ENCODE measurements at regions not wholly inside any gene's neighbourhood (a gene's known extent, or its start where the extent isn't known, plus 50 kb on each side); places are given as distances from the start of the nearest gene placed in this dataset.

- TF ChIP-seq, protein P1, sequence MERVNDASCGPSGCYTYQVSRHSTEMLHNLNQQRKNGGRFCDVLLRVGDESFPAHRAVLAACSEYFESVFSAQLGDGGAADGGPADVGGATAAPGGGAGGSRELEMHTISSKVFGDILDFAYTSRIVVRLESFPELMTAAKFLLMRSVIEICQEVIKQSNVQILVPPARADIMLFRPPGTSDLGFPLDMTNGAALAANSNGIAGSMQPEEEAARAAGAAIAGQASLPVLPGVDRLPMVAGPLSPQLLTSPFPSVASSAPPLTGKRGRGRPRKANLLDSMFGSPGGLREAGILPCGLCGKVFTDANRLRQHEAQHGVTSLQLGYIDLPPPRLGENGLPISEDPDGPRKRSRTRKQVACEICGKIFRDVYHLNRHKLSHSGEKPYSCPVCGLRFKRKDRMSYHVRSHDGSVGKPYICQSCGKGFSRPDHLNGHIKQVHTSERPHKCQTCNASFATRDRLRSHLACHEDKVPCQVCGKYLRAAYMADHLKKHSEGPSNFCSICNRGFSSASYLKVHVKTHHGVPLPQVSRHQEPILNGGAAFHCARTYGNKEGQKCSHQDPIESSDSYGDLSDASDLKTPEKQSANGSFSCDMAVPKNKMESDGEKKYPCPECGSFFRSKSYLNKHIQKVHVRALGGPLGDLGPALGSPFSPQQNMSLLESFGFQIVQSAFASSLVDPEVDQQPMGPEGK (CRISPR knock-in tag; IDR thresholded peaks at IDR 0.05; ENCODE audit: borderline replicate concordance), result no peak
- TF ChIP-seq ESRRA (IDR thresholded peaks at IDR 0.05; ENCODE audit: borderline replicate concordance, low read depth), result no peak
- TF ChIP-seq RREB1 (CRISPR knock-in tag; IDR thresholded peaks at IDR 0.05), result no peak
- TF ChIP-seq SP1 (CRISPR knock-in tag; IDR thresholded peaks at IDR 0.05), result no peak
- no peak for TF ChIP-seq SNIP1 (IDR thresholded peaks at IDR 0.05; ENCODE audit: low read depth)
- TF ChIP-seq CBX8 (IDR thresholded peaks at IDR 0.05; ENCODE audit: borderline replicate concordance, extremely low read depth, low read depth, low read length, poor library complexity, severe bottlenecking), result no peak
- no peak for TF ChIP-seq BRF1 (IDR thresholded peaks at IDR 0.05; ENCODE audit: borderline replicate concordance, extremely low read depth, insufficient read length)
- TF ChIP-seq PCBP1 (IDR thresholded peaks at IDR 0.05; ENCODE audit: low read depth, low read length, poor library complexity, severe bottlenecking), result no peak
- no peak for TF ChIP-seq SREBF2 (CRISPR knock-in tag; IDR thresholded peaks at IDR 0.05)
- 0 out of 2 replicates have a peak, but pooled peaks have one; percentile 13 for TF ChIP-seq NR2F6 (CRISPR knock-in tag; IDR thresholded peaks at IDR 0.05)
- TF ChIP-seq, protein P2, sequence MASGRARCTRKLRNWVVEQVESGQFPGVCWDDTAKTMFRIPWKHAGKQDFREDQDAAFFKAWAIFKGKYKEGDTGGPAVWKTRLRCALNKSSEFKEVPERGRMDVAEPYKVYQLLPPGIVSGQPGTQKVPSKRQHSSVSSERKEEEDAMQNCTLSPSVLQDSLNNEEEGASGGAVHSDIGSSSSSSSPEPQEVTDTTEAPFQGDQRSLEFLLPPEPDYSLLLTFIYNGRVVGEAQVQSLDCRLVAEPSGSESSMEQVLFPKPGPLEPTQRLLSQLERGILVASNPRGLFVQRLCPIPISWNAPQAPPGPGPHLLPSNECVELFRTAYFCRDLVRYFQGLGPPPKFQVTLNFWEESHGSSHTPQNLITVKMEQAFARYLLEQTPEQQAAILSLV (tag; IDR thresholded peaks at IDR 0.05), result peak; percentile 90
- TF ChIP-seq BRD4 (IDR thresholded peaks at IDR 0.05), result no peak
- no peak for TF ChIP-seq HOXB6 (CRISPR knock-in tag; IDR thresholded peaks at IDR 0.05; ENCODE audit: borderline replicate concordance)
- peak; percentile 83; the same call in 1 of the 2 replicates for TF ChIP-seq SMAD3 (CRISPR knock-in tag; conservative IDR thresholded peaks at IDR 0.05)
- no peak for TF ChIP-seq ZNF3 (CRISPR knock-in tag; IDR thresholded peaks at IDR 0.05)
- no peak for TF ChIP-seq TAF7 (tag; IDR thresholded peaks at IDR 0.05)
- TF ChIP-seq RBBP5 (IDR thresholded peaks at IDR 0.05; ENCODE audit: borderline replicate concordance, insufficient read depth, low read length, poor library complexity, severe bottlenecking), result no peak
- TF ChIP-seq NR4A1 (CRISPR knock-in tag; IDR thresholded peaks at IDR 0.05), result no peak
- peak; percentile 99 for TF ChIP-seq NR4A1 (tag; IDR thresholded peaks at IDR 0.05)
- no peak for TF ChIP-seq HMGN3 (IDR thresholded peaks at IDR 0.05; ENCODE audit: borderline replicate concordance, extremely low read depth, insufficient read length, low read depth, low read length)
These were observed 56.2 kb upstream of the ARHGAP5 start (continued) for GRCh38 chr14:32020882-32021281.
